ENCODE measurements at regions not wholly inside any gene's neighbourhood (a gene's known extent, or its start where the extent isn't known, plus 50 kb on each side); places are given as distances from the start of the nearest gene placed in this dataset.

DNA sequence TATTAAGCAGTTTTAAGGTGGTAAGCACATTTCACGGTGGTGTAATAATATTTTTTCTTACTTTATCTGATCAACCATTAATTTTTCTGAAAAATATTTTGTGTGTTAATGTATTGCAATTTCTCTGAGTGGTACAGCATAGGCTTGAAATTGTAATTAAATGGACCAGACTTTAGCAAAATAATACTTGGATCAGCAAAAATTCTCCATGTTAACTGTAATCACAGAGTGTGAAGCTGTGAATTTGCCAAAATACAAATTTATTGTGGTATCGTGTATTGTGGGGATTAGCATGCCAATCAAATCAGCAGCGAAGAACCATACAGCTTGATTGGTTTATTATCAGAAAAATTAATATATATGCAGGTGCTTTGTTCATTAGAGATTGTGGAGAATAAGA, 1088.9 kb upstream of the GYPC start:
- Histone ChIP-seq H3K14ac (replicated peaks; ENCODE audit: low read depth, low read length) (no peak overlapping the region), H2BK15ac (ENCODE audit: low read depth, low read length) (no peak overlapping the region), H3K36me3 (ENCODE audit: control insufficient read depth, insufficient read depth, low read length) (no peaks in the 10 kb centered on the region), H3K4ac (ENCODE audit: low read depth, low read length) (no peak overlapping the region), H3K9me3 (ENCODE audit: control insufficient read depth, insufficient read depth, low read length) (peaks cover 5% of the 10 kb centered on the region), H2AFZ (replicated peaks; ENCODE audit: low read length, poor library complexity) (no peak overlapping the region), H3K9ac (ENCODE audit: low read depth, low read length) (no peak overlapping the region), H3K27me3 (ENCODE audit: control insufficient read depth, insufficient read depth, low read length) (no peaks in the 10 kb centered on the region), H3K4me2 (ENCODE audit: low read depth, low read length) (no peak overlapping the region), H3K9me1 (ENCODE audit: insufficient read depth, low read length) (no peaks in the 10 kb centered on the region), H3K27ac (ENCODE audit: insufficient read depth, low read length) (no peak overlapping the region), H4K91ac (ENCODE audit: insufficient read depth, low read depth, low read length) (no peak overlapping the region), H2AK5ac (ENCODE audit: low read depth, low read length) (no peak overlapping the region), H3K4me3 (ENCODE audit: insufficient read depth, low read depth, low read length) (no peak overlapping the region), H2BK120ac (ENCODE audit: low read depth, low read length) (no peak overlapping the region), H3K56ac (ENCODE audit: extremely low read depth, insufficient read depth, low read length) (no peak overlapping the region), H2AK9ac (replicated peaks; ENCODE audit: low read depth, low read length, poor library complexity) (no peak overlapping the region), H2BK5ac (ENCODE audit: low read depth, low read length, poor library complexity, severe bottlenecking) (no peak overlapping the region), H4K20me1 (ENCODE audit: insufficient read depth, low read length) (no peaks in the 10 kb centered on the region), H3K4me1 (ENCODE audit: control insufficient read depth, insufficient read depth, low read length) (no peaks in the 10 kb centered on the region), H4K5ac (ENCODE audit: low read depth, low read length) (no peak overlapping the region), H3K79me1 (ENCODE audit: low read depth in 1 of 2, low read length in 2 of 2) (no peaks in the 10 kb centered on the region), H3K23ac (ENCODE audit: low read depth, low read length) (no peak overlapping the region), H4K8ac (ENCODE audit: low read depth in 2 of 2, low read length in 2 of 2) (no peak overlapping the region), H2BK20ac (ENCODE audit: low read depth, low read length) (no peak overlapping the region), H3K18ac (ENCODE audit: low read depth, low read length) (no peak overlapping the region)
- ChIA-PET CTCF (no interaction called here), POLR2A (ENCODE audit: unreplicated experiment) (no interaction called here)
- intact Hi-C loops (cut with micrococcal nuclease), result no loop called here
- DNase-seq, result no peak
- BruUV-seq (replicated peaks), result no TSS peak
- TF ChIP-seq MAFK (IDR thresholded peaks at IDR 0.05; ENCODE audit: low read depth, low read length) (peak; percentile 27; the same call in 1 of the 2 replicates), RFX5 (IDR thresholded peaks at IDR 0.05; ENCODE audit: low read depth, low read length) (no peak)
- dilution Hi-C loops (cut with HindIII; ENCODE audit: low sequenced_read_pairs, unreplicated experiment), result no loop called here
- in situ Hi-C loops (cut with MboI; ENCODE audit: low sequenced_read_pairs), result no loop called here
- no peak for ATAC-seq (ENCODE audit: low read depth)
- no CpG with 5 or more reads among the region's 3 CpGs for WGBS, 2 experiments (ENCODE audit: extremely low coverage in 2 of 2, insufficient read length in 1 of 2)

Measured in IMR-90 (cell line).